HG03064 (cell line): ENCODE measurements at regions not wholly inside any gene's neighbourhood (a gene's known extent, or its start where the extent isn't known, plus 50 kb on each side); places are given as distances from the start of the nearest gene placed in this dataset.

Source experiments
- ATAC-seq: cut with Tn5 transposase; IDR thresholded peaks from one replicate; pipeline ENCODE4 v1.9.1; 2021; ENCODE audit warnings: low read depth; ENCODE audit not compliant: unreplicated experiment

- no peak for ATAC-seq
Measured at GRCh38 chr4:152236519-152237056, 299.3 kb downstream of the FBXW7 start.

GRCh38 chr4:152235718-152236117, 300.2 kb downstream of the FBXW7 start:
- no peak for ATAC-seq

- ATAC-seq: no peak
Measured at GRCh38 chr4:152234571-152234970, 301.3 kb downstream of the FBXW7 start.

GRCh38 chr4:152232271-152232670, 303.6 kb downstream of the FBXW7 start:
- ATAC-seq: no peak

- ATAC-seq: no peak
Measured at GRCh38 chr4:152229782-152230289, 306.1 kb downstream of the FBXW7 start.

GRCh38 chr4:152225680-152226079, 310.2 kb downstream of the FBXW7 start:
- ATAC-seq: no peak

GRCh38 chr4:152224721-152225420, 311.0 kb downstream of the FBXW7 start:
- no peak for ATAC-seq

- ATAC-seq: no peak
Measured at GRCh38 chr4:152224223-152224622, 311.7 kb downstream of the FBXW7 start.

GRCh38 chr4:152223600-152223999, 312.3 kb downstream of the FBXW7 start:
- ATAC-seq: no peak

- ATAC-seq: no peak
Measured at GRCh38 chr4:152221816-152222516, 313.9 kb downstream of the FBXW7 start.

GRCh38 chr4:152220201-152220666, 315.7 kb downstream of the FBXW7 start:
- peak; percentile 52 for ATAC-seq

- no peak for ATAC-seq
Measured at GRCh38 chr4:152218576-152218975, 317.3 kb downstream of the FBXW7 start.

- no peak for ATAC-seq
Measured at GRCh38 chr4:152217896-152218295, 318.0 kb downstream of the FBXW7 start.

GRCh38 chr4:152211936-152212653, 323.8 kb downstream of the FBXW7 start:
- no peak for ATAC-seq

GRCh38 chr4:152209772-152210493, 326.0 kb downstream of the FBXW7 start:
- ATAC-seq: peak; percentile 93

- ATAC-seq: no peak
Measured at GRCh38 chr4:152207378-152207720, 328.5 kb downstream of the FBXW7 start.

- no peak for ATAC-seq
Measured at GRCh38 chr4:152206646-152207377, 329.1 kb downstream of the FBXW7 start.

GRCh38 chr4:152206185-152206584, 329.7 kb downstream of the FBXW7 start:
- ATAC-seq: no peak

- ATAC-seq: no peak
Measured at GRCh38 chr4:152202415-152202814, 333.5 kb downstream of the FBXW7 start.
